RWPE2 (cell line): ENCODE measurements at regions not wholly inside any gene's neighbourhood (a gene's known extent, or its start where the extent isn't known, plus 50 kb on each side); places are given as distances from the start of the nearest gene placed in this dataset.

Source experiments
- ATAC-seq: fragments of 200-7000 bp; cut with Tn5 transposase; 3 replicates; pipeline ENCODE4 v1.9.1; 2021; ENCODE audit warnings: low read depth
- DNase-seq: peaks from one replicate; pipeline ENCODE4 v3.0.0-alpha.2; 2020; ENCODE audit warnings: low spot score
- H3K27ac ChIP-seq: fragments of 450-650 bp; 2 replicates; pipeline ENCODE4 v1.5.1; 2017; ENCODE audit warnings: mild to moderate bottlenecking; ENCODE audit not compliant: poor library complexity, severe bottlenecking
- H3K27me3 ChIP-seq: fragments of 250-450 bp; sonication (Bioruptor Pico); 2 replicates; pipeline ENCODE4 v1.5.1; 2021; ENCODE audit warnings: mild to moderate bottlenecking, moderate library complexity; ENCODE audit not compliant: insufficient read depth, poor library complexity, severe bottlenecking
- H3K36me3 ChIP-seq: fragments of 250-450 bp; sonication (Bioruptor Pico); 2 replicates; pipeline ENCODE4 v1.5.1; 2020; ENCODE audit warnings: low read depth, mild to moderate bottlenecking, moderate library complexity
- H3K4me1 ChIP-seq: fragments of 250-450 bp; sonication (Bioruptor Pico); 2 replicates; pipeline ENCODE4 v1.5.1; 2021; ENCODE audit warnings: mild to moderate bottlenecking, moderate library complexity; ENCODE audit not compliant: insufficient read depth, poor library complexity, severe bottlenecking
- H3K4me3 ChIP-seq: fragments of 250-450 bp; sonication (Bioruptor Pico); 2 replicates; pipeline ENCODE4 v1.5.1; 2021; ENCODE audit warnings: mild to moderate bottlenecking, moderate library complexity; ENCODE audit not compliant: severe bottlenecking
- H3K9me3 ChIP-seq: fragments of 250-450 bp; sonication (Bioruptor Pico); 2 replicates; pipeline ENCODE4 v1.5.1; 2021; ENCODE audit warnings: mild to moderate bottlenecking, moderate library complexity; ENCODE audit not compliant: severe bottlenecking
- CTCF ChIP-seq: fragments of 450-650 bp; IDR thresholded peaks from one replicate; pipeline ENCODE4 v1.5.1; 2017; ENCODE audit warnings: mild to moderate bottlenecking, moderate library complexity; ENCODE audit not compliant: poor library complexity, severe bottlenecking

DNA sequence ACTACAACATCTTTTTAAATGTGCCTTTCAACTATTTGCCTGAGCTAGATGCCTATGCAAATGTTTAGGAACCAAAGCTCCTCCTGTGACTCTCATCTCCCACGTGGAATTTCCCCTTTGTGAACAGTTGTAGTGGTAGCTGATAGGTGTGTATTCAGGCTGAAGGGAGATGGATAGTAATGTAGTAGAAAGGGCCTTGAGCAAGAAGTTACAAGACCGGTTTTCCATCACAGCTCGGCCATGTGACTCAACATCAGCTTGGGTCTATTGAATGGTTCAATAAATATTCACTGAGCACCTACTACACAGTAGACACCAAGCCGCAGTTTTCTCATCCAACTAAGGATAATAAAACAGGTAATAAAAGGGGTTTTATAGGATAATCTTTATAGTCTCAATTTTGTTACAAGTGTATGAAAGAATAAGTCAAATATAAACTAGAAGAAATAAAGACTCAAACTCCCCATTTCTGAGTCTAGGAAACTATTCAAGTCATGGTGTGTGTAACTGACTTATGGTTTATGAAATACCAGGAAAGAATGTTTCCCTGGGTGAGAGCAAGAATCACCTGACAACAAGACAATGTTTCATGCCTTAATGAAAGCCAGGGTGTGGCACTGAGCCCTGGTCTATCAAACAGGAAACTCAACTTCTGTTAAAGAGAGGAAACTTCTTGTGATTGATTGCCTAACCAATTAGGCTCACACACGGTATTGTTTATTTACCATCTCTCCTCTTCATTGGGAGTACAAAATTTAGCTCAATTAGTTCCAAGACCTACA, 187.1 kb upstream of the SPEF2 start:
- DNase-seq (no peak), ATAC-seq (peak; percentile 29; the same call in 1 of the 3 replicates)
- no peak overlapping the region for H3K4me3 ChIP-seq
- no peak for TF ChIP-seq CTCF
- H3K9me3 ChIP-seq = no peaks in the 10 kb centered on the region
- no peak overlapping the region for H3K27ac ChIP-seq
- no peaks in the 10 kb centered on the region for H3K36me3 ChIP-seq
- peaks cover 66% of the 10 kb centered on the region for H3K27me3 ChIP-seq
- H3K4me1 ChIP-seq = no peaks in the 10 kb centered on the region

- Histone ChIP-seq H3K4me1 (no peaks in the 10 kb centered on the region), H3K9me3 (no peaks in the 10 kb centered on the region), H3K27ac (no peak overlapping the region), H3K4me3 (no peak overlapping the region), H3K27me3 (peaks cover 32% of the 10 kb centered on the region), H3K36me3 (no peaks in the 10 kb centered on the region)
- ATAC-seq = no peak
- TF ChIP-seq CTCF = no peak
- no peak for DNase-seq
Measured at GRCh38 chr5:35420200-35420599, 189.9 kb upstream of the PRLR start.

GRCh38 chr5:35417040-35417439, 186.8 kb upstream of the PRLR start:
- ATAC-seq = no peak
- Histone ChIP-seq H3K36me3 (no peaks in the 10 kb centered on the region), H3K4me3 (no peak overlapping the region), H3K27ac (no peak overlapping the region), H3K4me1 (no peaks in the 10 kb centered on the region), H3K27me3 (peaks cover 40% of the 10 kb centered on the region), H3K9me3 (no peaks in the 10 kb centered on the region)
- no peak for TF ChIP-seq CTCF
- no peak for DNase-seq

GRCh38 chr5:35416217-35416988, 186.1 kb upstream of the PRLR start:
- no peak for TF ChIP-seq CTCF
- no peak overlapping the region for H3K4me3 ChIP-seq
- ATAC-seq = no peak
- H3K27ac ChIP-seq = no peak overlapping the region
- H3K9me3 ChIP-seq = no peaks in the 10 kb centered on the region
- peaks cover 36% of the 10 kb centered on the region for H3K27me3 ChIP-seq
- no peak for DNase-seq
- H3K36me3 ChIP-seq = no peaks in the 10 kb centered on the region
- no peaks in the 10 kb centered on the region for H3K4me1 ChIP-seq
